ENCODE measurements at regions not wholly inside any gene's neighbourhood (a gene's known extent, or its start where the extent isn't known, plus 50 kb on each side); places are given as distances from the start of the nearest gene placed in this dataset.
A peak's percentile ranks its signal among the peaks of the same experiment; 100 is the strongest.

- H3K4me3 ChIP-seq (replicated peaks in 1 of 4; ENCODE audit: control extremely low read depth in 1 of 4, insufficient read depth in 1 of 4, low read depth in 3 of 4, low read length in 4 of 4): no peak overlapping the region
- no peak overlapping the region for H2AFZ ChIP-seq (ENCODE audit: low read length)
Observed at GRCh38 chr11:100460426-100460825, 226.7 kb upstream of the ARHGAP42 start.

GRCh38 chr11:100467821-100468508 is 219.1 kb upstream of the ARHGAP42 start:
- H3K9me3 ChIP-seq (ENCODE audit: control insufficient read depth, insufficient read depth, low read depth, low read length): no peaks in the 10 kb centered on the region
- H3K79me2 ChIP-seq (ENCODE audit: control insufficient read depth, insufficient read depth, low read length): no peaks in the 10 kb centered on the region
- peak overlapping the region in 1 of 4 experiments; percentile 1 for H3K4me3 ChIP-seq (replicated peaks in 1 of 4; ENCODE audit: control extremely low read depth in 1 of 4, insufficient read depth in 1 of 4, low read depth in 3 of 4, low read length in 4 of 4)
- TF ChIP-seq EZH2 (IDR thresholded peaks at IDR 0.05; ENCODE audit: low read length, missing control alignments) (no peak), CTCF (conservative IDR thresholded peaks at IDR 0.05 in 1 of 2, IDR thresholded peaks at IDR 0.05 in 1 of 2; ENCODE audit: low read depth in 1 of 2, low read length in 2 of 2) (no peak)
- no peaks in the 10 kb centered on the region for H3K27me3 ChIP-seq (ENCODE audit: control insufficient read depth, insufficient read depth, low read length)
- peak overlapping the region; percentile 40 for H3K4me2 ChIP-seq (ENCODE audit: extremely low read depth, insufficient read depth, low read length)
- no peak overlapping the region for H3K27ac ChIP-seq (ENCODE audit: insufficient read depth, low read length)
- no peaks in the 10 kb centered on the region for H3K4me1 ChIP-seq (ENCODE audit: control insufficient read depth, extremely low read depth, insufficient read depth, low read length)
- no peaks in the 10 kb centered on the region for H3K36me3 ChIP-seq (ENCODE audit: control insufficient read depth, insufficient read depth, low read length)
- no peaks in the 10 kb centered on the region for H4K20me1 ChIP-seq (ENCODE audit: control insufficient read depth, extremely low read depth, insufficient read depth, low read length)
- no peak overlapping the region for H2AFZ ChIP-seq (ENCODE audit: low read length)
- DNase-seq (ENCODE audit: low read depth in 2 of 2): no peak
- no peak overlapping the region for H3K9ac ChIP-seq (ENCODE audit: insufficient read depth, low read length)

More at GRCh38 chr11:100460426-100460825, 226.7 kb upstream of the ARHGAP42 start:
- no peak overlapping the region for H3K9ac ChIP-seq (ENCODE audit: insufficient read depth, low read length)
- TF ChIP-seq CTCF (conservative IDR thresholded peaks at IDR 0.05 in 1 of 2, IDR thresholded peaks at IDR 0.05 in 1 of 2; ENCODE audit: low read depth in 1 of 2, low read length in 2 of 2) (no peak), EZH2 (IDR thresholded peaks at IDR 0.05; ENCODE audit: low read length, missing control alignments) (no peak)
- H3K4me2 ChIP-seq (ENCODE audit: extremely low read depth, insufficient read depth, low read length): no peak overlapping the region
- H3K27me3 ChIP-seq (ENCODE audit: control insufficient read depth, insufficient read depth, low read length): no peaks in the 10 kb centered on the region
- H3K79me2 ChIP-seq (ENCODE audit: control insufficient read depth, insufficient read depth, low read length): no peaks in the 10 kb centered on the region
- no peaks in the 10 kb centered on the region for H3K4me1 ChIP-seq (ENCODE audit: control insufficient read depth, extremely low read depth, insufficient read depth, low read length)
- no peaks in the 10 kb centered on the region for H4K20me1 ChIP-seq (ENCODE audit: control insufficient read depth, extremely low read depth, insufficient read depth, low read length)
- no peaks in the 10 kb centered on the region for H3K36me3 ChIP-seq (ENCODE audit: control insufficient read depth, insufficient read depth, low read length)
- DNase-seq (ENCODE audit: low read depth in 2 of 2): no peak
- no peaks in the 10 kb centered on the region for H3K9me3 ChIP-seq (ENCODE audit: control insufficient read depth, insufficient read depth, low read depth, low read length)
- no peak overlapping the region for H3K27ac ChIP-seq (ENCODE audit: insufficient read depth, low read length)

- Histone ChIP-seq H4K20me1 (ENCODE audit: control insufficient read depth, extremely low read depth, insufficient read depth, low read length) (no peaks in the 10 kb centered on the region), H3K9ac (ENCODE audit: insufficient read depth, low read length) (no peak overlapping the region), H3K36me3 (ENCODE audit: control insufficient read depth, insufficient read depth, low read length) (no peaks in the 10 kb centered on the region), H3K27me3 (ENCODE audit: control insufficient read depth, insufficient read depth, low read length) (no peaks in the 10 kb centered on the region), H2AFZ (ENCODE audit: low read length) (no peak overlapping the region), H3K27ac (ENCODE audit: insufficient read depth, low read length) (no peak overlapping the region), H3K9me3 (ENCODE audit: control insufficient read depth, insufficient read depth, low read depth, low read length) (no peaks in the 10 kb centered on the region), H3K4me2 (ENCODE audit: extremely low read depth, insufficient read depth, low read length) (no peak overlapping the region), H3K4me1 (ENCODE audit: control insufficient read depth, extremely low read depth, insufficient read depth, low read length) (no peaks in the 10 kb centered on the region), H3K79me2 (ENCODE audit: control insufficient read depth, insufficient read depth, low read length) (no peaks in the 10 kb centered on the region), H3K4me3 (replicated peaks in 1 of 4; ENCODE audit: control extremely low read depth in 1 of 4, insufficient read depth in 1 of 4, low read depth in 3 of 4, low read length in 4 of 4) (no peak overlapping the region)
- DNase-seq (ENCODE audit: low read depth in 2 of 2): no peak
- TF ChIP-seq CTCF (conservative IDR thresholded peaks at IDR 0.05 in 1 of 2, IDR thresholded peaks at IDR 0.05 in 1 of 2; ENCODE audit: low read depth in 1 of 2, low read length in 2 of 2): no peak
- TF ChIP-seq EZH2 (IDR thresholded peaks at IDR 0.05; ENCODE audit: low read length, missing control alignments): no peak
Observed at GRCh38 chr11:100469835-100470234, 217.3 kb upstream of the ARHGAP42 start.
